ENCODE measurements at regions not wholly inside any gene's neighbourhood (a gene's known extent, or its start where the extent isn't known, plus 50 kb on each side); places are given as distances from the start of the nearest gene placed in this dataset.
"Not testable (repeated sequence)": the region's sequence is repeated elsewhere in the genome, so short reads cannot be mapped to it uniquely, and the experiment has no call there.

GRCh38 chr2:224222291-224222690, 179.6 kb downstream of the FAM124B start:
- H3K27ac Mint-ChIP-seq, result no peak overlapping the region
- intact Hi-C loops (cut with micrococcal nuclease), result no loop called here

GRCh38 chr2:224221455-224221913, 180.4 kb downstream of the FAM124B start:
- H3K27ac Mint-ChIP-seq, result no peak overlapping the region
- H3K27me3 Mint-ChIP-seq (ENCODE audit: low read depth), result peaks cover 32% of the 10 kb centered on the region
- H3K4me3 Mint-ChIP-seq, result no peak overlapping the region
- intact Hi-C loops (cut with micrococcal nuclease), result no loop called here
- H3K4me1 Mint-ChIP-seq (ENCODE audit: low read depth), result peaks cover 6% of the 10 kb centered on the region
- no peaks in the 10 kb centered on the region for H3K9me3 Mint-ChIP-seq
- no peak for DNase-seq
- H3K36me3 Mint-ChIP-seq (ENCODE audit: low read depth), result no peaks in the 10 kb centered on the region
- CTCF ChIA-PET, result no interaction called here

More at GRCh38 chr2:224222291-224222690, 179.6 kb downstream of the FAM124B start:
- CTCF ChIA-PET, result interaction anchor here (1.3 to 1.8 kb wide), 2 partner anchors 160 to 228 kb away, joined by 5 to 11 read pairs; no protein-coding TSS in a partner anchor
- no peak overlapping the region for H3K4me3 Mint-ChIP-seq
- H3K9me3 Mint-ChIP-seq, result no peaks in the 10 kb centered on the region
- DNase-seq, result no peak
- H3K4me1 Mint-ChIP-seq (ENCODE audit: low read depth), result peaks cover 6% of the 10 kb centered on the region
- no peaks in the 10 kb centered on the region for H3K36me3 Mint-ChIP-seq (ENCODE audit: low read depth)
- peaks cover 33% of the 10 kb centered on the region for H3K27me3 Mint-ChIP-seq (ENCODE audit: low read depth)

GRCh38 chr2:224220586-224221255, 181.2 kb downstream of the FAM124B start:
- no peaks in the 10 kb centered on the region for H3K36me3 Mint-ChIP-seq (ENCODE audit: low read depth)
- DNase-seq, result no peak
- H3K27ac Mint-ChIP-seq, result no peak overlapping the region
- peaks cover 24% of the 10 kb centered on the region for H3K27me3 Mint-ChIP-seq (ENCODE audit: low read depth)
- no peaks in the 10 kb centered on the region for H3K9me3 Mint-ChIP-seq
- intact Hi-C loops (cut with micrococcal nuclease), result no loop called here
- H3K4me3 Mint-ChIP-seq, result no peak overlapping the region
- CTCF ChIA-PET, result no interaction called here
- peaks cover 6% of the 10 kb centered on the region for H3K4me1 Mint-ChIP-seq (ENCODE audit: low read depth)

DNA sequence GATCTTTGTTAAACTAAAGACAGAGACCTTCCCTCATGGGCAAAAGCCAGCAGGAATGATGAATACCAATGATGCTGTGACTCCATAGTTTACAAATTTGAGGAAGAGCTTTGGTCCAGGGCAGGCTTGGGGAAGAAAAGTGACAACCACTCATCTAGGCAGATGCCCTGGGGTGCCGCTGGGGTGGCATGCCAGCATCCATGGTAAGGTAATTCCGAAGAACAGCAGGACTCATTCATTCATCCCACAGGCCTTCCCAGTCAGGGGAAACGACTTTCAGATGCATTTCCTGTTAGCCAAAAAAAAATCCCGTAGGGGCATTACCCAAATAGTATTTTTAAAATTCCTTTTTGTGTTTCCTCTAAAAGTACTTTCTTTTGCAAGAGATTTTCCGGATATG, 180.7 kb upstream of the SERPINE2 start:
- Mint-ChIP-seq H3K27me3 (ENCODE audit: low read depth) (peaks cover 18% of the 10 kb centered on the region), H3K36me3 (ENCODE audit: low read depth) (no peaks in the 10 kb centered on the region), H3K4me1 (ENCODE audit: low read depth) (peaks cover 6% of the 10 kb centered on the region), H3K27ac (no peak overlapping the region), H3K9me3 (no peaks in the 10 kb centered on the region), H3K4me3 (no peak overlapping the region)
- CTCF ChIA-PET, result interaction anchor here (0.6 kb wide), 1 partner anchor 226 kb away, joined by 3 read pairs; no protein-coding TSS in a partner anchor
- DNase-seq, result no peak
- intact Hi-C loops (cut with micrococcal nuclease), result no loop called here

DNA sequence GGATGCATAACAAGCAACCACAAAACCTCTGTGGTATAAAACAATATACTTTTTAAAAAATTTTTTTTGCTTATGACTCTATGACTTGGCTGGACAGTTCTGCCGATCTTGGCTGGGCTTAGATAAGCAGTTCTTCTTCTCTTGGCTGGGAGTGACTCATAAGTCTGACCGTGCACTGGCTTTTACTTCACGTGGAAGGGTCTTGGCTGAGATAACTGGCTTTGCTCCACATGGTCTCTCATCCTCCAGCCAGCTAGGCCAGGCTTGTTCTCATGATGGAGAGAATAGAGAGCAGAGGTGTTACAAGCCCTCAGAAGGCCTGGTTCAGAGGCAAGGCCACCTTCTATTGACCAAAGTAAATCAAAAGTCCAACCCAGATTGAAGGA, 178.9 kb upstream of the SERPINE2 start:
- Mint-ChIP-seq H3K4me3 (no peak overlapping the region), H3K27me3 (ENCODE audit: low read depth) (peaks cover 18% of the 10 kb centered on the region), H3K27ac (no peak overlapping the region), H3K9me3 (no peaks in the 10 kb centered on the region), H3K4me1 (ENCODE audit: low read depth) (peaks cover 6% of the 10 kb centered on the region), H3K36me3 (ENCODE audit: low read depth) (no peaks in the 10 kb centered on the region)
- DNase-seq, result no peak
- CTCF ChIA-PET, result interaction anchor here (1.0 kb wide), 1 partner anchor 16 kb away, joined by 3 read pairs; no protein-coding TSS in a partner anchor
- intact Hi-C loops (cut with micrococcal nuclease), result no loop called here

GRCh38 chr2:224217233-224217961, 178.3 kb upstream of the SERPINE2 start:
- H3K4me3 Mint-ChIP-seq, result no peak overlapping the region
- intact Hi-C loops (cut with micrococcal nuclease), result no loop called here
- no peak for DNase-seq
- no peaks in the 10 kb centered on the region for H3K9me3 Mint-ChIP-seq
- no peaks in the 10 kb centered on the region for H3K36me3 Mint-ChIP-seq (ENCODE audit: low read depth)
- H3K27ac Mint-ChIP-seq, result no peak overlapping the region
- CTCF ChIA-PET, result interaction anchor here (0.7 to 1.0 kb wide), 2 partner anchors 16 to 822 kb away, joined by 3 read pairs; no protein-coding TSS in a partner anchor
- peaks cover 6% of the 10 kb centered on the region for H3K4me1 Mint-ChIP-seq (ENCODE audit: low read depth)
- peaks cover 14% of the 10 kb centered on the region for H3K27me3 Mint-ChIP-seq (ENCODE audit: low read depth)

DNA sequence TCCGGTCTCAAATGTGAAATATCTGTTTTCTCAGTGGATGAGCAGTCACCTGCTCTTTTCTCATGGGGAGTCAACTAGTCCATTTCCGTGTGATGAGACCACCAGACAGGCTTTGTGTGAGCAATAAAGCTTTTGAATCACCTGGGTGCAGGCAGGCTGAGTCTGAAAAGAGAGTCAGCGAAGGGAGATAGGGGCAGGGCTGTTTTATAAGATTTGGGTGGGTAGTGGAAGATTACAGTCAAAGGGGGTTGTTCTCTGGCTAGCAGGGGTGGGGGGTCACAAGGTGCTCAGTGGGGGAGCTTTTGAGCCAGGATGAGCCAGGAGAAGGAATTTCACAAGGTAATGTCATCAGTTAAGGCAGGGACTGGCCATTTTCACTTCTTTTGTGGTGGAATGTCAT, 176.5 kb upstream of the SERPINE2 start:
- H3K36me3 Mint-ChIP-seq (ENCODE audit: low read depth); H3K4me3 Mint-ChIP-seq; intact Hi-C loops (cut with micrococcal nuclease); CTCF ChIA-PET; DNase-seq; H3K9me3 Mint-ChIP-seq; H3K27me3 Mint-ChIP-seq (ENCODE audit: low read depth); H3K27ac Mint-ChIP-seq; H3K4me1 Mint-ChIP-seq (ENCODE audit: low read depth): not testable (repeated sequence)

- Mint-ChIP-seq H3K4me3 (no peak overlapping the region), H3K9me3 (no peaks in the 10 kb centered on the region), H3K4me1 (ENCODE audit: low read depth) (no peaks in the 10 kb centered on the region), H3K27me3 (ENCODE audit: low read depth) (no peaks in the 10 kb centered on the region), H3K36me3 (ENCODE audit: low read depth) (no peaks in the 10 kb centered on the region), H3K27ac (no peak overlapping the region)
- CTCF ChIA-PET, result no interaction called here
- intact Hi-C loops (cut with micrococcal nuclease), result no loop called here
- DNase-seq, result no peak
Measured at GRCh38 chr2:224213396-224213795, 174.3 kb upstream of the SERPINE2 start.

GRCh38 chr2:224211791-224212190, 172.7 kb upstream of the SERPINE2 start:
- intact Hi-C loops (cut with micrococcal nuclease), result no loop called here
- H3K4me3 Mint-ChIP-seq, result no peak overlapping the region
- H3K27me3 Mint-ChIP-seq (ENCODE audit: low read depth), result peaks cover 1% of the 10 kb centered on the region
- H3K9me3 Mint-ChIP-seq, result no peaks in the 10 kb centered on the region
- H3K4me1 Mint-ChIP-seq (ENCODE audit: low read depth), result no peaks in the 10 kb centered on the region
- no peaks in the 10 kb centered on the region for H3K36me3 Mint-ChIP-seq (ENCODE audit: low read depth)
- no peak overlapping the region for H3K27ac Mint-ChIP-seq
- DNase-seq, result no peak
- CTCF ChIA-PET, result interaction anchor here (0.7 kb wide), 1 partner anchor 71 kb away, joined by 3 read pairs; no protein-coding TSS in a partner anchor

GRCh38 chr2:224211181-224211480, 172.0 kb upstream of the SERPINE2 start:
- intact Hi-C loops (cut with micrococcal nuclease), result no loop called here
- no peak overlapping the region for H3K4me3 Mint-ChIP-seq
- no peak for DNase-seq
- H3K36me3 Mint-ChIP-seq (ENCODE audit: low read depth), result no peaks in the 10 kb centered on the region
- CTCF ChIA-PET, result no interaction called here
- peaks cover 2% of the 10 kb centered on the region for H3K27me3 Mint-ChIP-seq (ENCODE audit: low read depth)
- H3K27ac Mint-ChIP-seq, result no peak overlapping the region
- H3K4me1 Mint-ChIP-seq (ENCODE audit: low read depth), result no peaks in the 10 kb centered on the region
- H3K9me3 Mint-ChIP-seq, result no peaks in the 10 kb centered on the region

- no peak overlapping the region for H3K4me3 Mint-ChIP-seq
- intact Hi-C loops (cut with micrococcal nuclease), result no loop called here
- no peak for DNase-seq
- no peaks in the 10 kb centered on the region for H3K36me3 Mint-ChIP-seq (ENCODE audit: low read depth)
- H3K27ac Mint-ChIP-seq, result no peak overlapping the region
- peaks cover 2% of the 10 kb centered on the region for H3K27me3 Mint-ChIP-seq (ENCODE audit: low read depth)
- no peaks in the 10 kb centered on the region for H3K4me1 Mint-ChIP-seq (ENCODE audit: low read depth)
- no peaks in the 10 kb centered on the region for H3K9me3 Mint-ChIP-seq
- CTCF ChIA-PET, result interaction anchor here (1.0 to 1.5 kb wide), 2 partner anchors 217 to 219 kb away, joined by 3 read pairs; no protein-coding TSS in a partner anchor
Measured at GRCh38 chr2:224210286-224211180, 171.4 kb upstream of the SERPINE2 start.

GRCh38 chr2:224209555-224210285, 170.6 kb upstream of the SERPINE2 start:
- H3K27ac Mint-ChIP-seq, result no peak overlapping the region
- DNase-seq, result no peak
- no peaks in the 10 kb centered on the region for H3K9me3 Mint-ChIP-seq
- H3K4me3 Mint-ChIP-seq, result no peak overlapping the region
- H3K27me3 Mint-ChIP-seq (ENCODE audit: low read depth), result peaks cover 4% of the 10 kb centered on the region
- no peaks in the 10 kb centered on the region for H3K36me3 Mint-ChIP-seq (ENCODE audit: low read depth)
- CTCF ChIA-PET, result interaction anchor here (0.7 to 1.5 kb wide), 3 partner anchors 160 to 218 kb away, joined by 3 read pairs; no protein-coding TSS in a partner anchor
- intact Hi-C loops (cut with micrococcal nuclease), result no loop called here
- H3K4me1 Mint-ChIP-seq (ENCODE audit: low read depth), result no peaks in the 10 kb centered on the region
